Heart right ventricle (tissue), 16 donors: ENCODE measurements at regions not wholly inside any gene's neighbourhood (a gene's known extent, or its start where the extent isn't known, plus 50 kb on each side); places are given as distances from the start of the nearest gene placed in this dataset.

ENCODE experiments used
- ATAC-seq, 8 donors: fragments of 200-7000 bp; cut with Tn5 transposase; one replicate each; pipeline ENCODE4 v1.9.1; 2020; ENCODE audit warnings: mild to moderate bottlenecking in 8 of 8, moderate library complexity in 8 of 8, moderate number of reproducible peaks in 1 of 8
- DNase-seq, 2 donors: peaks; one replicate each; pipeline ENCODE4 v3.0.0-alpha.2; 2020
- H3K27ac ChIP-seq, 10 donors: fragments of 200-600 bp; sonication (generic) in 2 of 10; one replicate each; pipeline versions ENCODE4 v1.5.0 to v1.8.0; 2020 to 2022; ENCODE audit warnings: mild to moderate bottlenecking in 3 of 10
- H3K27me3 ChIP-seq, 7 donors: fragments of 200-600 bp; one replicate each; pipeline ENCODE4 v1.8.0; 2021 to 2022; ENCODE audit warnings: mild to moderate bottlenecking in 2 of 7
- H3K36me3 ChIP-seq, 9 donors: fragments of 200-600 bp; sonication (generic) in 1 of 9; one replicate each; pipeline versions ENCODE4 v1.5.0 to v1.8.0; 2020 to 2022; ENCODE audit warnings: mild to moderate bottlenecking in 2 of 9
- H3K4me1 ChIP-seq, 9 donors: fragments of 200-600 bp; sonication (generic) in 1 of 9; one replicate each; pipeline versions ENCODE4 v1.5.0 to v1.8.0; 2020 to 2022; ENCODE audit warnings: mild to moderate bottlenecking in 4 of 9
- H3K4me3 ChIP-seq, 10 donors: fragments of 200-600 bp; sonication (generic) in 2 of 10; one replicate each; pipeline versions ENCODE4 v1.5.0 to v1.8.0; 2020 to 2022; ENCODE audit warnings: mild to moderate bottlenecking in 7 of 10, moderate library complexity in 2 of 10
- H3K9me3 ChIP-seq, 11 donors: fragments of 200-600 bp in 10 of 11; sonication (generic) in 2 of 11; one replicate each; pipeline versions ENCODE4 v1.5.0 to v1.8.0; 2013 to 2022; ENCODE audit warnings: mild to moderate bottlenecking in 2 of 11, control low read depth in 1 of 11, moderate library complexity in 1 of 11
- CTCF ChIP-seq, 9 donors: fragments of 200-600 bp; sonication (generic) in 2 of 9; IDR thresholded peaks; one replicate each; pipeline versions ENCODE4 v1.5.0 to v1.8.0; 2021 to 2022; ENCODE audit warnings: antibody characterized with exemption in 9 of 9, mild to moderate bottlenecking in 5 of 9, moderate library complexity in 1 of 9
- WGBS, 2 donors: extraction: QIAGEN DNeasy Blood & Tissue Kit; methylation state at CpG; one replicate each; pipeline ENCODE4 v1.1.7; 2013; ENCODE audit warnings: inconsistent platforms in 1 of 2; 5-methylcytosine and 5-hydroxymethylcytosine counted together
- intact Hi-C, 10 donors: fragments of 100-400 bp; cut with DNase I; formaldehyde crosslinking; loops; one replicate each; pipeline versions ENCODE4 v1.11.1 to v1.14.2; 2022
- donor health status: Arrhythmogenic right ventricular cardiomyopathy.
- donor health status: ischemic (EF 13 %, LVEDD 7.1; RV severe dilation, severe dysfunction).
- donor health status: healthy with polysubstance abuse.
- donor health status: DM: no; HTN: yes; CAD: no.
- donor health status: DM: no; HTN: no; CAD: no.
- donor health status: ischemic (EF 25% LVEDD 6.9; RV normal size, moderate dysfunction).
- donor health status: ischemic (EF 25% LVEDD 5.7; RV mildly dilated, moderate dysfunction).
- donor health status: healthy.
- donor health status: DM: yes; HTN: yes; CAD: no.
- donor health status: Ischemic cardiomyopathy.
- donor health status: ischemic (EF 35%, LVEDD 5.7; RV mildly dilated, moderate dysfunction).
- donor health status: nonischemic (EF 11% LVEDD 7.7; RV severe dilation, severe dysfunction).
- donor health status: DM: yes; HTN: yes; CAD: no.
- donor health status: PGD.
- donor health status: ischemic (EF 29% LVEDD 5.4; RV normal size, mild dysfunction).
- donor health status: nonischemic (EF 23%, LVEDD 6.1; RV moderate dilation, normal function).

- Histone ChIP-seq H3K9me3 (no peaks in the 10 kb centered on the region), H3K27ac (no peak overlapping the region), H3K27me3 (peaks cover 0 to 17% (median 10%) of the 10 kb centered on the region in 7 donors), H3K4me1 (no peaks in the 10 kb centered on the region), H3K36me3 (no peaks in the 10 kb centered on the region), H3K4me3 (no peak overlapping the region)
- no peak for TF ChIP-seq CTCF (IDR thresholded peaks at IDR 0.05)
- DNase-seq (no peak), ATAC-seq (no peak)
- intact Hi-C loops = no loop called here
- WGBS, 2 donors = 91% methylated on average over 6 of the region's 6 CpGs
These were observed 64.2 kb upstream of the WSCD1 start for GRCh38 chr17:6005939-6006338.

GRCh38 chr17:6011206-6011605 lies 59.0 kb upstream of the WSCD1 start:
- no peak for TF ChIP-seq CTCF (IDR thresholded peaks at IDR 0.05)
- intact Hi-C loops = no loop called here
- peaks cover 0 to 21% (median 10%) of the 10 kb centered on the region in 7 donors for H3K27me3 ChIP-seq
- H3K4me1 ChIP-seq = no peaks in the 10 kb centered on the region
- WGBS, 2 donors = 37 to 45% methylated on average over 1 of the region's 1 CpG
- ATAC-seq (no peak), DNase-seq (no peak)
- no peak overlapping the region for H3K4me3 ChIP-seq
- peaks cover 0 to 7% (median 0%) of the 10 kb centered on the region in 11 donors for H3K9me3 ChIP-seq
- H3K27ac ChIP-seq = no peak overlapping the region
- H3K36me3 ChIP-seq = no peaks in the 10 kb centered on the region

GRCh38 chr17:6018788-6019187 lies 51.4 kb upstream of the WSCD1 start:
- DNase-seq (no peak), ATAC-seq (no peak)
- Histone ChIP-seq H3K4me3 (no peak overlapping the region), H3K27me3 (peaks cover 0 to 43% (median 9%) of the 10 kb centered on the region in 7 donors), H3K4me1 (no peaks in the 10 kb centered on the region), H3K36me3 (no peaks in the 10 kb centered on the region), H3K27ac (no peak overlapping the region), H3K9me3 (no peaks in the 10 kb centered on the region)
- 47 to 49% methylated on average over 1 of the region's 1 CpG for WGBS, 2 donors
- no peak for TF ChIP-seq CTCF (IDR thresholded peaks at IDR 0.05)
- intact Hi-C loops = no loop called here

- Histone ChIP-seq H3K27me3 (peaks cover 0 to 43% (median 9%) of the 10 kb centered on the region in 7 donors), H3K4me3 (no peak overlapping the region), H3K4me1 (no peaks in the 10 kb centered on the region), H3K27ac (no peak overlapping the region), H3K36me3 (no peaks in the 10 kb centered on the region), H3K9me3 (no peaks in the 10 kb centered on the region)
- 79 to 82% methylated on average over 6 of the region's 6 CpGs for WGBS, 2 donors
- intact Hi-C loops = no loop called here
- ATAC-seq (no peak), DNase-seq (no peak)
- TF ChIP-seq CTCF (IDR thresholded peaks at IDR 0.05) = no peak
These were observed 50.2 kb upstream of the WSCD1 start for GRCh38 chr17:6019959-6020358.
